Ascending aorta (tissue), 2 donors: ENCODE measurements at regions not wholly inside any gene's neighbourhood (a gene's known extent, or its start where the extent isn't known, plus 50 kb on each side); places are given as distances from the start of the nearest gene placed in this dataset.
"Not testable (repeated sequence)": the region's sequence is repeated elsewhere in the genome, so short reads cannot be mapped to it uniquely, and the experiment has no call there.

Source experiments
- DNase-seq, 2 donors: peaks; one replicate each; pipeline ENCODE4 v3.0.0-alpha.2; 2019; ENCODE audit warnings: low spot score in 2 of 2
- H3K27ac ChIP-seq, 2 donors: fragments of 200-600 bp; sonication (generic); one replicate each; pipeline ENCODE4 v1.5.1; 2016 to 2017; ENCODE audit warnings: mild to moderate bottlenecking in 1 of 2
- H3K27me3 ChIP-seq: fragments of 200-600 bp; sonication (generic); one replicate; pipeline ENCODE4 v1.5.1; 2017
- H3K36me3 ChIP-seq, 2 donors: fragments of 200-600 bp; sonication (generic); one replicate each; pipeline ENCODE4 v1.5.1; 2016
- H3K4me1 ChIP-seq, 2 donors: fragments of 200-600 bp; sonication (generic); one replicate each; pipeline ENCODE4 v1.5.1; 2016 to 2017; ENCODE audit warnings: mild to moderate bottlenecking in 1 of 2
- H3K4me3 ChIP-seq, 2 donors: fragments of 200-600 bp; sonication (generic); one replicate each; pipeline ENCODE4 v1.5.1; 2016 to 2017; ENCODE audit warnings: mild to moderate bottlenecking in 1 of 2
- H3K9me3 ChIP-seq, 2 donors: fragments of 200-600 bp; sonication (generic); one replicate each; pipeline ENCODE4 v1.5.1; 2016
- CTCF ChIP-seq, 3 experiments: fragments of 200-600 bp in 2 of 3; fragments of 450-650 bp in 1 of 3; sonication (generic) in 2 of 3; IDR thresholded peaks; one replicate each; pipeline ENCODE4 v1.5.1; 2016 to 2019; ENCODE audit warnings: antibody characterized with exemption in 3 of 3, mild to moderate bottlenecking in 1 of 3, moderate library complexity in 1 of 3
- intact Hi-C: fragments of 100-400 bp; cut with DNase I; formaldehyde crosslinking; loops from one replicate; pipeline ENCODE4 v1.15.1; 2023

- Histone ChIP-seq H3K4me3 (no peak overlapping the region), H3K27ac (no peak overlapping the region), H3K4me1 (no peaks in the 10 kb centered on the region), H3K27me3 (no peaks in the 10 kb centered on the region), H3K36me3 (no peaks in the 10 kb centered on the region), H3K9me3 (no peaks in the 10 kb centered on the region)
- intact Hi-C loops, result no loop called here
- DNase-seq, result no peak
- no peak for TF ChIP-seq CTCF (IDR thresholded peaks at IDR 0.05)
Observed at GRCh38 chr6:4420160-4420865, 284.9 kb upstream of the ECI2 start.

GRCh38 chr6:4415549-4415948 lies 280.2 kb upstream of the ECI2 start:
- H3K27ac ChIP-seq, result no peak overlapping the region
- DNase-seq, result no peak
- no peak for TF ChIP-seq CTCF (IDR thresholded peaks at IDR 0.05)
- intact Hi-C loops, result no loop called here
- H3K4me1 ChIP-seq, result no peaks in the 10 kb centered on the region
- H3K9me3 ChIP-seq, result no peaks in the 10 kb centered on the region
- H3K4me3 ChIP-seq, result no peak overlapping the region
- H3K36me3 ChIP-seq, result no peaks in the 10 kb centered on the region
- no peaks in the 10 kb centered on the region for H3K27me3 ChIP-seq

GRCh38 chr6:4414078-4414477 lies 278.7 kb upstream of the ECI2 start:
- H3K36me3 ChIP-seq, intact Hi-C loops, H3K4me3 ChIP-seq, H3K9me3 ChIP-seq, DNase-seq, H3K27me3 ChIP-seq, H3K4me1 ChIP-seq, H3K27ac ChIP-seq: not testable (repeated sequence)

- Histone ChIP-seq H3K27me3 (no peaks in the 10 kb centered on the region), H3K4me1 (no peaks in the 10 kb centered on the region), H3K4me3 (no peak overlapping the region), H3K9me3 (no peaks in the 10 kb centered on the region), H3K36me3 (no peaks in the 10 kb centered on the region), H3K27ac (no peak overlapping the region)
- DNase-seq, result no peak
- no peak for TF ChIP-seq CTCF (IDR thresholded peaks at IDR 0.05)
- intact Hi-C loops, result no loop called here
Observed at GRCh38 chr6:4413073-4413472, 277.7 kb upstream of the ECI2 start.

GRCh38 chr6:4412488-4412887 lies 277.1 kb upstream of the ECI2 start:
- intact Hi-C loops, result no loop called here

GRCh38 chr6:4412077-4412476 lies 276.7 kb upstream of the ECI2 start:
- no peak for TF ChIP-seq CTCF (IDR thresholded peaks at IDR 0.05)
- no peaks in the 10 kb centered on the region for H3K36me3 ChIP-seq
- DNase-seq, result no peak

More at GRCh38 chr6:4412488-4412887, 277.1 kb upstream of the ECI2 start:
- Histone ChIP-seq H3K27me3 (no peaks in the 10 kb centered on the region), H3K9me3 (no peaks in the 10 kb centered on the region), H3K4me1 (no peaks in the 10 kb centered on the region), H3K36me3 (no peaks in the 10 kb centered on the region), H3K4me3 (no peak overlapping the region), H3K27ac (no peak overlapping the region)
- no peak for DNase-seq
- no peak for TF ChIP-seq CTCF (IDR thresholded peaks at IDR 0.05)

GRCh38 chr6:4407710-4408109 lies 272.3 kb upstream of the ECI2 start:
- DNase-seq, H3K9me3 ChIP-seq, H3K27me3 ChIP-seq, H3K4me3 ChIP-seq, H3K4me1 ChIP-seq, H3K36me3 ChIP-seq, H3K27ac ChIP-seq: not testable (repeated sequence)
- intact Hi-C loops, result loop anchor here (10.0 kb wide), 1 partner anchor 93 kb away; no protein-coding TSS in a partner anchor

More at GRCh38 chr6:4412077-4412476, 276.7 kb upstream of the ECI2 start:
- Histone ChIP-seq H3K4me3 (no peak overlapping the region), H3K4me1 (no peaks in the 10 kb centered on the region), H3K9me3 (no peaks in the 10 kb centered on the region), H3K27me3 (no peaks in the 10 kb centered on the region), H3K27ac (no peak overlapping the region)
- intact Hi-C loops, result no loop called here
